GM12891 (cell line): ENCODE measurements at regions not wholly inside any gene's neighbourhood (a gene's known extent, or its start where the extent isn't known, plus 50 kb on each side); places are given as distances from the start of the nearest gene placed in this dataset.

Source experiments
- POLR2A ChIP-seq: IDR thresholded peaks from 2 replicates; pipeline ENCODE4 v1.6.1; 2011; ENCODE audit warnings: low read depth, low read length, control low read depth
- TAF1 ChIP-seq: IDR thresholded peaks from 2 replicates; pipeline ENCODE4 v1.6.1; 2011; ENCODE audit warnings: low read depth, low read length, control low read depth

DNA sequence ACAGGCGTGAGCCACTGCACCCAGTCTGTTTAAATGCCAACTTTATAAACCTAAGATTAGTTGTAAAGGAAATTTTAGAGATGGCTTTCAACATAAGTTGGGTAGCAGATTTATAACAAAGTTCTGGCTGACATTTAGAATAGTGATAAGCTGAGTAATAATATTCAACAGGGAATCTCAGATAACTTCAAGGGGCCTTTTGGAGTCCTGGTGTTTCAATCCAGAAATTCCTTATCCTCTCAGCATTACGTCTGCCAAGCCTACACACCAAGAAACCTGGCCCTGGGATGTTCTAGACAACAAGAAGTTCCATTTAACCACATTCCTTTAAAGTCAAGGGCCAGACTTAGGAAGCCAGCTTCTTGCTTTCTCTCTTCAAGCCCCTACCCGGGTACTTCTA is 59.5 kb upstream of the DYRK2 start:
- TF ChIP-seq POLR2A (no peak), TAF1 (no peak)
